ENCODE measurements at regions not wholly inside any gene's neighbourhood (a gene's known extent, or its start where the extent isn't known, plus 50 kb on each side); places are given as distances from the start of the nearest gene placed in this dataset.

- TF ChIP-seq EZH2 (IDR thresholded peaks at IDR 0.05; ENCODE audit: borderline replicate concordance, low read depth, low read length, poor library complexity, severe bottlenecking): no peak
- no peak for TF ChIP-seq CTCF (conservative IDR thresholded peaks at IDR 0.05; ENCODE audit: low read depth, low read length)
These were observed 522.4 kb downstream of the RAB28 start for GRCh38 chr4:12961713-12962112.

Data from A673 (cell line).